ENCODE measurements at regions not wholly inside any gene's neighbourhood (a gene's known extent, or its start where the extent isn't known, plus 50 kb on each side); places are given as distances from the start of the nearest gene placed in this dataset.

- TF ChIP-seq CTCF (IDR thresholded peaks at IDR 0.05; ENCODE audit: low read depth, low read length) = no peak
- no peak overlapping the region for H3K4me3 ChIP-seq (ENCODE audit: low read depth, low read length)
- in situ Hi-C loops (cut with HindIII; ENCODE audit: low sequenced_read_pairs) = no loop called here
- no peak for DNase-seq (ENCODE audit: low read depth, low spot score)
Measured at GRCh38 chr1:181160322-181160721, 71.8 kb downstream of the IER5 start.

- H3K4me3 ChIP-seq (ENCODE audit: low read depth, low read length) = no peak overlapping the region
- DNase-seq (ENCODE audit: low read depth, low spot score) = no peak
- no peak for TF ChIP-seq CTCF (IDR thresholded peaks at IDR 0.05; ENCODE audit: low read depth, low read length)
- in situ Hi-C loops (cut with HindIII; ENCODE audit: low sequenced_read_pairs) = no loop called here
Measured at GRCh38 chr1:181160998-181161870, 72.7 kb downstream of the IER5 start.

- no peak for TF ChIP-seq CTCF (IDR thresholded peaks at IDR 0.05; ENCODE audit: low read depth, low read length)
- no peak for DNase-seq (ENCODE audit: low read depth, low spot score)
Measured at GRCh38 chr1:181163662-181164061, 75.2 kb downstream of the IER5 start.

GRCh38 chr1:181166377-181167196 lies 78.1 kb downstream of the IER5 start:
- in situ Hi-C loops (cut with HindIII; ENCODE audit: low sequenced_read_pairs) = loop anchor here (5.0 kb wide), 1 partner anchor 74 kb away; no protein-coding TSS in a partner anchor
- peak; percentile 74 for DNase-seq (ENCODE audit: low read depth, low spot score)
- no peak overlapping the region for H3K4me3 ChIP-seq (ENCODE audit: low read depth, low read length)
- TF ChIP-seq CTCF (IDR thresholded peaks at IDR 0.05; ENCODE audit: low read depth, low read length) = peak; percentile 85

More at GRCh38 chr1:181163662-181164061, 75.2 kb downstream of the IER5 start:
- H3K4me3 ChIP-seq (ENCODE audit: low read depth, low read length) = no peak overlapping the region
- in situ Hi-C loops (cut with HindIII; ENCODE audit: low sequenced_read_pairs) = no loop called here

GRCh38 chr1:181169281-181169865 lies 80.9 kb downstream of the IER5 start:
- H3K4me3 ChIP-seq (ENCODE audit: low read depth, low read length) = no peak overlapping the region
- in situ Hi-C loops (cut with HindIII; ENCODE audit: low sequenced_read_pairs) = loop anchor here (5.0 kb wide), 1 partner anchor 77 kb away; no protein-coding TSS in a partner anchor
- DNase-seq (ENCODE audit: low read depth, low spot score) = no peak
- TF ChIP-seq CTCF (IDR thresholded peaks at IDR 0.05; ENCODE audit: low read depth, low read length) = no peak

GRCh38 chr1:181170194-181170593 lies 81.7 kb downstream of the IER5 start:
- in situ Hi-C loops (cut with HindIII; ENCODE audit: low sequenced_read_pairs) = no loop called here

More at GRCh38 chr1:181170194-181170593, 81.7 kb downstream of the IER5 start:
- DNase-seq (ENCODE audit: low read depth, low spot score) = no peak
- TF ChIP-seq CTCF (IDR thresholded peaks at IDR 0.05; ENCODE audit: low read depth, low read length) = no peak
- no peak overlapping the region for H3K4me3 ChIP-seq (ENCODE audit: low read depth, low read length)
